ENCODE measurements at regions not wholly inside any gene's neighbourhood (a gene's known extent, or its start where the extent isn't known, plus 50 kb on each side); places are given as distances from the start of the nearest gene placed in this dataset.
A peak's percentile ranks its signal among the peaks of the same experiment; 100 is the strongest.

GRCh38 chr10:78964274-78964951 lies 104.4 kb upstream of the ZMIZ1 start:
- H3K9me3 Mint-ChIP-seq, result no peaks in the 10 kb centered on the region
- H3K27ac Mint-ChIP-seq, result no peak overlapping the region
- no peaks in the 10 kb centered on the region for H3K4me1 Mint-ChIP-seq
- DNase-seq, result no peak
- POLR2A ChIA-PET, result interaction anchor here (3.2 kb wide), 1 partner anchor 9 kb away, joined by 9 read pairs; no protein-coding TSS in a partner anchor
- ATAC-seq, result no peak
- no peak overlapping the region for H3K4me3 Mint-ChIP-seq
- H3K36me3 Mint-ChIP-seq, result no peaks in the 10 kb centered on the region
- no peaks in the 10 kb centered on the region for H3K27me3 Mint-ChIP-seq

- no peak overlapping the region for H3K4me3 Mint-ChIP-seq
- POLR2A ChIA-PET, result interaction anchor here (3.2 kb wide), 1 partner anchor 8 kb away, joined by 9 read pairs; no protein-coding TSS in a partner anchor
- no peak for DNase-seq
- no peaks in the 10 kb centered on the region for H3K4me1 Mint-ChIP-seq
- ATAC-seq, result no peak
- no peaks in the 10 kb centered on the region for H3K9me3 Mint-ChIP-seq
- H3K27ac Mint-ChIP-seq, result no peak overlapping the region
- H3K36me3 Mint-ChIP-seq, result no peaks in the 10 kb centered on the region
- no peaks in the 10 kb centered on the region for H3K27me3 Mint-ChIP-seq
Measured at GRCh38 chr10:78964952-78965633, 103.7 kb upstream of the ZMIZ1 start.

GRCh38 chr10:78966182-78966787 lies 102.5 kb upstream of the ZMIZ1 start:
- POLR2A ChIA-PET, result interaction anchor here (1.3 kb wide), 1 partner anchor 12 kb away, joined by 4 read pairs; no protein-coding TSS in a partner anchor
- no peak for ATAC-seq
- H3K27ac Mint-ChIP-seq, result no peak overlapping the region
- no peak overlapping the region for H3K4me3 Mint-ChIP-seq
- peaks cover 0 to 2% (median 0%) of the 10 kb centered on the region in 4 donors for H3K4me1 Mint-ChIP-seq
- no peak for DNase-seq
- H3K9me3 Mint-ChIP-seq, result no peaks in the 10 kb centered on the region
- H3K36me3 Mint-ChIP-seq, result no peaks in the 10 kb centered on the region
- H3K27me3 Mint-ChIP-seq, result no peaks in the 10 kb centered on the region

GRCh38 chr10:78966844-78967488 lies 101.8 kb upstream of the ZMIZ1 start:
- Mint-ChIP-seq H3K27ac (peak overlapping the region in 1 of 10 donors; percentile 8), H3K9me3 (no peaks in the 10 kb centered on the region), H3K4me1 (peaks cover 0 to 2% (median 0%) of the 10 kb centered on the region in 4 donors), H3K4me3 (no peak overlapping the region), H3K27me3 (no peaks in the 10 kb centered on the region), H3K36me3 (no peaks in the 10 kb centered on the region)
- no peak for ATAC-seq
- POLR2A ChIA-PET, result interaction anchor here (1.3 kb wide), 1 partner anchor 12 kb away, joined by 4 read pairs; no protein-coding TSS in a partner anchor
- no peak for DNase-seq

GRCh38 chr10:78968300-78968942 lies 100.3 kb upstream of the ZMIZ1 start:
- no peaks in the 10 kb centered on the region for H3K36me3 Mint-ChIP-seq
- no peak for ATAC-seq
- no peak overlapping the region for H3K4me3 Mint-ChIP-seq
- POLR2A ChIA-PET, result no interaction called here
- H3K27me3 Mint-ChIP-seq, result no peaks in the 10 kb centered on the region
- H3K4me1 Mint-ChIP-seq, result peaks cover 2 to 6% (median 5%) of the 10 kb centered on the region in 4 donors
- no peak for DNase-seq
- no peaks in the 10 kb centered on the region for H3K9me3 Mint-ChIP-seq
- H3K27ac Mint-ChIP-seq, result peak overlapping the region in 1 of 10 donors; percentile 50

GRCh38 chr10:78968943-78969342 lies 99.8 kb upstream of the ZMIZ1 start:
- DNase-seq (no peak), ATAC-seq (no peak)
- Mint-ChIP-seq H3K4me3 (no peak overlapping the region), H3K4me1 (peaks cover 2 to 6% (median 5%) of the 10 kb centered on the region in 4 donors), H3K27ac (peak overlapping the region in 1 of 10 donors; percentile 77), H3K9me3 (no peaks in the 10 kb centered on the region), H3K27me3 (no peaks in the 10 kb centered on the region), H3K36me3 (no peaks in the 10 kb centered on the region)
- POLR2A ChIA-PET, result no interaction called here

GRCh38 chr10:78969719-78970118 lies 99.0 kb upstream of the ZMIZ1 start:
- Mint-ChIP-seq H3K27me3 (no peaks in the 10 kb centered on the region), H3K36me3 (no peaks in the 10 kb centered on the region), H3K4me1 (peaks cover 6 to 13% (median 12%) of the 10 kb centered on the region in 4 donors), H3K9me3 (no peaks in the 10 kb centered on the region), H3K4me3 (no peak overlapping the region), H3K27ac (no peak overlapping the region)
- no peak for DNase-seq
- POLR2A ChIA-PET, result no interaction called here
- no peak for ATAC-seq

- Mint-ChIP-seq H3K27ac (peak overlapping the region in 1 of 10 donors; percentile 3), H3K4me1 (peaks cover 6 to 18% (median 15%) of the 10 kb centered on the region in 4 donors), H3K36me3 (no peaks in the 10 kb centered on the region), H3K4me3 (no peak overlapping the region), H3K9me3 (no peaks in the 10 kb centered on the region), H3K27me3 (no peaks in the 10 kb centered on the region)
- ATAC-seq (no peak), DNase-seq (no peak)
- POLR2A ChIA-PET, result no interaction called here
Measured at GRCh38 chr10:78970261-78970660, 98.5 kb upstream of the ZMIZ1 start.

- ATAC-seq (no peak), DNase-seq (no peak)
- Mint-ChIP-seq H3K36me3 (no peaks in the 10 kb centered on the region), H3K27ac (peak overlapping the region in 1 of 10 donors; percentile 71), H3K27me3 (no peaks in the 10 kb centered on the region), H3K4me1 (peaks cover 10 to 18% (median 15%) of the 10 kb centered on the region in 4 donors), H3K4me3 (peak overlapping the region in 1 of 10 donors; percentile 22), H3K9me3 (no peaks in the 10 kb centered on the region)
- POLR2A ChIA-PET, result no interaction called here
Measured at GRCh38 chr10:78971094-78971682, 97.6 kb upstream of the ZMIZ1 start.

- H3K36me3 Mint-ChIP-seq, result no peaks in the 10 kb centered on the region
- H3K27me3 Mint-ChIP-seq, result no peaks in the 10 kb centered on the region
- H3K27ac Mint-ChIP-seq, result peak overlapping the region in 2 of 10 donors; percentile 79 to 84
- H3K9me3 Mint-ChIP-seq, result no peaks in the 10 kb centered on the region
- POLR2A ChIA-PET, result interaction anchor here (3.1 kb wide), 1 partner anchor 9 kb away, joined by 9 read pairs; no protein-coding TSS in a partner anchor
- H3K4me1 Mint-ChIP-seq, result peaks cover 14 to 18% (median 16%) of the 10 kb centered on the region in 4 donors
- ATAC-seq (no peak), DNase-seq (no peak)
- peak overlapping the region in 9 of 10 donors; percentile 61 to 85 (median 77) for H3K4me3 Mint-ChIP-seq
Measured at GRCh38 chr10:78972160-78972946, 96.4 kb upstream of the ZMIZ1 start.
